WERI-Rb-1 (cell line): ENCODE measurements at regions not wholly inside any gene's neighbourhood (a gene's known extent, or its start where the extent isn't known, plus 50 kb on each side); places are given as distances from the start of the nearest gene placed in this dataset.

Experiments
- DNase-seq: peaks from one replicate; pipeline ENCODE4 v3.0.0-alpha.2; 2020
- H3K27ac ChIP-seq: fragments of 250-450 bp; sonication (Bioruptor Pico); 2 replicates; pipeline ENCODE4 v1.5.1; 2020; ENCODE audit warnings: mild to moderate bottlenecking, moderate library complexity
- H3K27me3 ChIP-seq: fragments of 250-450 bp; sonication (Bioruptor Pico); 2 replicates; pipeline ENCODE4 v1.5.1; 2021; ENCODE audit warnings: mild to moderate bottlenecking, low read depth, moderate library complexity; ENCODE audit not compliant: insufficient read depth, severe bottlenecking
- H3K36me3 ChIP-seq: fragments of 250-450 bp; sonication (Bioruptor Pico); 2 replicates; pipeline ENCODE4 v1.5.1; 2020; ENCODE audit warnings: mild to moderate bottlenecking, moderate library complexity
- H3K4me3 ChIP-seq: 2 replicates; pipeline ENCODE4 v1.5.1; 2011; ENCODE audit warnings: low read depth, mild to moderate bottlenecking, control low read depth, low read length
- H3K9me3 ChIP-seq: fragments of 250-450 bp; sonication (Bioruptor Pico); 2 replicates; pipeline ENCODE4 v1.5.1; 2021; ENCODE audit warnings: mild to moderate bottlenecking, moderate library complexity; ENCODE audit not compliant: severe bottlenecking
- TF ChIP-seq, protein P1 (sequence below): IDR thresholded peaks from 2 replicates; pipeline ENCODE4 v1.5.1; 2011; ENCODE audit warnings: low read depth, mild to moderate bottlenecking, control low read depth, inconsistent platforms, low read length

- no peak for DNase-seq
- H3K27me3 ChIP-seq = no peaks in the 10 kb centered on the region
- no peak overlapping the region for H3K27ac ChIP-seq
- H3K9me3 ChIP-seq = peaks cover 4% of the 10 kb centered on the region
- no peak overlapping the region for H3K4me3 ChIP-seq
- no peaks in the 10 kb centered on the region for H3K36me3 ChIP-seq
- TF ChIP-seq, protein P1, sequence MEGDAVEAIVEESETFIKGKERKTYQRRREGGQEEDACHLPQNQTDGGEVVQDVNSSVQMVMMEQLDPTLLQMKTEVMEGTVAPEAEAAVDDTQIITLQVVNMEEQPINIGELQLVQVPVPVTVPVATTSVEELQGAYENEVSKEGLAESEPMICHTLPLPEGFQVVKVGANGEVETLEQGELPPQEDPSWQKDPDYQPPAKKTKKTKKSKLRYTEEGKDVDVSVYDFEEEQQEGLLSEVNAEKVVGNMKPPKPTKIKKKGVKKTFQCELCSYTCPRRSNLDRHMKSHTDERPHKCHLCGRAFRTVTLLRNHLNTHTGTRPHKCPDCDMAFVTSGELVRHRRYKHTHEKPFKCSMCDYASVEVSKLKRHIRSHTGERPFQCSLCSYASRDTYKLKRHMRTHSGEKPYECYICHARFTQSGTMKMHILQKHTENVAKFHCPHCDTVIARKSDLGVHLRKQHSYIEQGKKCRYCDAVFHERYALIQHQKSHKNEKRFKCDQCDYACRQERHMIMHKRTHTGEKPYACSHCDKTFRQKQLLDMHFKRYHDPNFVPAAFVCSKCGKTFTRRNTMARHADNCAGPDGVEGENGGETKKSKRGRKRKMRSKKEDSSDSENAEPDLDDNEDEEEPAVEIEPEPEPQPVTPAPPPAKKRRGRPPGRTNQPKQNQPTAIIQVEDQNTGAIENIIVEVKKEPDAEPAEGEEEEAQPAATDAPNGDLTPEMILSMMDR = no peak
These were observed 256.6 kb upstream of the ITGA1 start for GRCh38 chr5:52531105-52531504.

DNA sequence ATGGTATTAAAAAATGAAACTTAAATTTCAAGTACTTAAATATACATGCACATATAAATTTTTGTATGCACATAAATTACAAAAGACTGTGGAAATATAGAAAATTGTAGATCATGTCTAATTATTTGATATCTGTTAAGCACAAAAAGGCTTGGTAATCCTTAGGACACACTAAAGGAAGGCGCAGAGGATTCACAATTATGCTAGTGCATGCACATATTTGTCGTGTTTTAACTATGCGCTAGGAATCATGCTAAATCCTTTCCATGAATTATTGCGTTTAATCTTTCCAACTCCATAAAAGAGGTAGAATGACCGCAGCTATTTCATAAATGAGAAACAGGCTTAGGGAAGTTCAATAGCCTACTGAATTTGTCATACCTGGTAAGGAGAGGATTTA is 244.1 kb upstream of the ITGA1 start:
- Histone ChIP-seq H3K4me3 (no peak overlapping the region), H3K27me3 (no peaks in the 10 kb centered on the region), H3K9me3 (peaks cover 9% of the 10 kb centered on the region), H3K36me3 (no peaks in the 10 kb centered on the region), H3K27ac (no peak overlapping the region)
- TF ChIP-seq, protein P1 = no peak
- no peak for DNase-seq

- Histone ChIP-seq H3K27me3 (no peaks in the 10 kb centered on the region), H3K9me3 (peaks cover 9% of the 10 kb centered on the region), H3K4me3 (no peak overlapping the region), H3K27ac (no peak overlapping the region), H3K36me3 (no peaks in the 10 kb centered on the region)
- DNase-seq = no peak
- TF ChIP-seq, protein P1 = no peak
These were observed 243.0 kb upstream of the ITGA1 start for GRCh38 chr5:52544738-52545137.

DNA sequence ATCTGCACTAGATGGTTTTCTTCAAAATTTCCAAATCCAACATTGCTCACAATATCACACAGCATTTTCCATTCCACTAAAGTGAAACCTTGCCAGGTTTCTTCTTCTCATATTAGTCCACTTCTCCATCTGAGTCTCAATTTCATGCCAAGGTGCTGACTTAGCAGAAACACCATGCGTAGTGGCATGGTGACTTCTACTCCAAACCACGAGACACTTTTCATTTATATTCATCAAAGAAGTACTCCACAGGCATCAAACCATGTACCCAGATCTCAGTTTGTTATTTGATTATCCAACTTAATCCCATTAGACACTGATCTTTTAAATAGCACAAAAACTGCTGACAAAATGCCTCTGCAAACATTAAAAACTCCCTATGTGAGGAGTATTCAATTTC is 233.4 kb upstream of the ITGA1 start:
- TF ChIP-seq, protein P1 = no peak

GRCh38 chr5:52560366-52560765 is 227.3 kb upstream of the ITGA1 start:
- H3K27me3 ChIP-seq = no peaks in the 10 kb centered on the region
- no peak overlapping the region for H3K4me3 ChIP-seq
- no peaks in the 10 kb centered on the region for H3K9me3 ChIP-seq
- no peak overlapping the region for H3K27ac ChIP-seq
- H3K36me3 ChIP-seq = no peaks in the 10 kb centered on the region
- no peak for DNase-seq
- TF ChIP-seq, protein P1 = no peak

More for the DNA sequence above, 233.4 kb upstream of the ITGA1 start:
- H3K27ac ChIP-seq = no peak overlapping the region
- H3K9me3 ChIP-seq = no peaks in the 10 kb centered on the region
- H3K4me3 ChIP-seq = no peak overlapping the region
- no peaks in the 10 kb centered on the region for H3K36me3 ChIP-seq
- no peaks in the 10 kb centered on the region for H3K27me3 ChIP-seq
- no peak for DNase-seq

- no peak overlapping the region for H3K27ac ChIP-seq
- H3K36me3 ChIP-seq = no peaks in the 10 kb centered on the region
- no peaks in the 10 kb centered on the region for H3K27me3 ChIP-seq
- DNase-seq = no peak
- no peak overlapping the region for H3K4me3 ChIP-seq
- TF ChIP-seq, protein P1 = no peak
- H3K9me3 ChIP-seq = no peaks in the 10 kb centered on the region
These were observed 225.2 kb upstream of the ITGA1 start for GRCh38 chr5:52562473-52562872.
